GM06990 (cell line): ENCODE measurements at regions not wholly inside any gene's neighbourhood (a gene's known extent, or its start where the extent isn't known, plus 50 kb on each side); places are given as distances from the start of the nearest gene placed in this dataset.

ENCODE experiments used
- DNase-seq: peaks from one replicate; pipeline ENCODE4 v3.0.0-alpha.2; 2011; ENCODE audit not compliant: insufficient read length; ENCODE audit errors: extremely low read depth
- H3K27me3 ChIP-seq: replicated peaks from 2 replicates; pipeline ENCODE4 v1.6.0; 2011; ENCODE audit warnings: low read length; ENCODE audit not compliant: control insufficient read depth, insufficient read depth
- H3K36me3 ChIP-seq: 2 replicates; pipeline ENCODE4 v1.5.1; 2011; ENCODE audit warnings: low read length; ENCODE audit not compliant: control insufficient read depth, insufficient read depth
- H3K4me3 ChIP-seq: replicated peaks from 2 replicates; pipeline ENCODE4 v1.5.1; 2011; ENCODE audit warnings: low read depth, mild to moderate bottlenecking, control low read depth, low read length
- CTCF ChIP-seq: IDR thresholded peaks from 2 replicates; pipeline ENCODE4 v1.5.1; 2011; ENCODE audit warnings: low read length, control low read depth, mild to moderate bottlenecking, inconsistent platforms; ENCODE audit not compliant: insufficient read depth, poor library complexity, severe bottlenecking

- Histone ChIP-seq H3K36me3 (no peaks in the 10 kb centered on the region), H3K27me3 (no peaks in the 10 kb centered on the region), H3K4me3 (no peak overlapping the region; the same call in 1 of the 2 replicates)
- TF ChIP-seq CTCF = no peak
- DNase-seq = no peak
These were observed 209.8 kb downstream of the CSNK1G3 start for GRCh38 chr5:123721675-123722276.

GRCh38 chr5:123720955-123721354 is 209.0 kb downstream of the CSNK1G3 start:
- DNase-seq = no peak
- H3K4me3 ChIP-seq = no peak overlapping the region
- H3K27me3 ChIP-seq = no peaks in the 10 kb centered on the region
- no peak for TF ChIP-seq CTCF
- H3K36me3 ChIP-seq = no peaks in the 10 kb centered on the region

GRCh38 chr5:123720339-123720738 is 208.4 kb downstream of the CSNK1G3 start:
- DNase-seq = no peak
- Histone ChIP-seq H3K27me3 (no peaks in the 10 kb centered on the region), H3K36me3 (no peaks in the 10 kb centered on the region), H3K4me3 (no peak overlapping the region)
- no peak for TF ChIP-seq CTCF

DNA sequence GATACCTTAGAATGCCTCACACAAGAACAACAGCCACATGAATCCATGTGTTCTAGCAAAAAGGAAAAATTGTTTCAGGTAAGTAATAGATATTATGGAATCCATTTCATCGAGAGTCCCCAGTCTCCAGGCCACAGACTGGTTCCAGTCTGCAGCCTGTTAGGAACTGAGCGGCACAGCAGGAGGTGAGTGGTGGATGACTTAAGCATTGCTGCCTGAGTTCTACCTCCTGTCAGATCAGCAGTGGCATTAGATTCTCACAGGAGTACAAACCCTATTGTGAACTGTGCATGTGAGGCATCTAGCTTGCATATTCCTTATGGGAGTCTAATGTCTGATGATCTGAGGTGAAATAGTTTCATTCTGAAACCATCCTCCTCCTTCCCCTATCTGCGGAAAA is 207.0 kb downstream of the CSNK1G3 start:
- no peaks in the 10 kb centered on the region for H3K36me3 ChIP-seq
- DNase-seq = no peak
- H3K27me3 ChIP-seq = no peaks in the 10 kb centered on the region
- no peak for TF ChIP-seq CTCF
- no peak overlapping the region for H3K4me3 ChIP-seq

DNA sequence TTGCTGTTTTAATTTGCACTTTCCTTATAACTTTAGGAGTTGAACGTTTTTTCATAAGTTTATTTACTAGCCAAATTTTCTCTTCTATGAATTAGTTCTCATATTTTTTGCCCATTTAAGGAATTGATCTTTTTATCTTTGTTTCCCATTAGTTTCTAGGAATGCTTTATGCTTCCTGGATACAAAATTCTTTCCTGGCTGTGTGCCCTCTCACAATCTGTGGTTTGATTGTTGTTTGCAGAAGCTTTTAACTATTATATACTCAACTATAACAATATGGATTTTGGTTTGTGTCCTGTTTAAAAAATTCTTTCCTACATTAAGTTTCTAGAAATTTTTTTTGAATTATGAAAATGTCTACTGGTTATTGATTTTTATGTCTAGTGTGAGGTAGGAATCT is 206.3 kb downstream of the CSNK1G3 start:
- H3K4me3 ChIP-seq = no peak overlapping the region
- H3K36me3 ChIP-seq = no peaks in the 10 kb centered on the region
- TF ChIP-seq CTCF = no peak
- no peaks in the 10 kb centered on the region for H3K27me3 ChIP-seq
- DNase-seq = no peak

GRCh38 chr5:123717139-123717538 is 205.2 kb downstream of the CSNK1G3 start:
- Histone ChIP-seq H3K4me3 (no peak overlapping the region), H3K36me3 (no peaks in the 10 kb centered on the region), H3K27me3 (no peaks in the 10 kb centered on the region)
- no peak for DNase-seq
- TF ChIP-seq CTCF = no peak
